Fibroblast of gingiva (primary cell): ENCODE measurements at regions not wholly inside any gene's neighbourhood (a gene's known extent, or its start where the extent isn't known, plus 50 kb on each side); places are given as distances from the start of the nearest gene placed in this dataset.
A peak's percentile ranks its signal among the peaks of the same experiment; 100 is the strongest.

Experiments
- DNase-seq: peaks from one replicate; pipeline ENCODE4 v3.0.0-alpha.2; 2011; ENCODE audit warnings: low read depth

DNA sequence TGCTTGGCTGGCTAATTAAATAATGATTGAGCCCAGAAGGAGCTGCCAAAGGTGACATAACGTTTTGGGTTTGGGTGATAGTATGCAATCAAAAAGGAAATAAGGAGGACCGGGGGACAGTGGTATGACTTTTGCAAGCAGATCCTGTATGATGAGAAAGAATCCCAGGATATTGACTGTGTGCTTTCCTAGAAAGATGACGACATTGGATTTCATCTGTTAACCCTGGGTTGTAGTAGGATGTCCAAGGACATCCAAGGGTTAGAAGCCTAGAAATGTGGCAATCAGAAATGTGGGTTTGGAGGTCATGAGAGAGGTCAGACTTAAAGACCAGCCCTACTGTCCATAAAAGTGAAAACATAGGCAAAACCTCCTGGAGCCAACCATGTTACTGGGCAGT, 50.3 kb upstream of the HMHB1 start:
- DNase-seq: no peak

DNA sequence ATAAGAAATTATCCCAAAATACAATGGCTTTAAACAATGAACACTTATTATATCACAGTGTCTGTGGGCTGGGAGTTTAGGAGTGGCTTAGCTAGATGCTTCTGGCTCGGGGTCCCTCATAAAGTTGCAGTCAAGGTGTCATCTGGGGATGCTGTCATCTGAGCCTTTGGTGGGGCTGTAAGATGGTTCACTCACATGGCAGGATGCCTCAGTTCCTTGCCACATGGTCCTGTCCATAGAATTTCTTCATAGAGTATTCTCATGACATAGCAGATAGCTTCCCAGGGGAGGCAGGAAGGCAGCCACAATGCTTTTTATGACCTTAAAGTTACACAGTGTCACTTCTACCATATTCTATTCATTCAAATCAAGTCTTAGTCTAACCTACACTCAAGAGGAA, 51.2 kb upstream of the HMHB1 start:
- DNase-seq: no peak

- DNase-seq: no peak
Measured at GRCh38 chr5:143760131-143760505, 51.8 kb upstream of the HMHB1 start.

- DNase-seq: peak; percentile 82
Measured at GRCh38 chr5:143759396-143760130, 52.4 kb upstream of the HMHB1 start.

GRCh38 chr5:143758750-143759149, 53.2 kb upstream of the HMHB1 start:
- DNase-seq: peak; percentile 77

GRCh38 chr5:143758015-143758414, 53.9 kb upstream of the HMHB1 start:
- no peak for DNase-seq

GRCh38 chr5:143757116-143757515, 54.8 kb upstream of the HMHB1 start:
- peak; percentile 59 for DNase-seq

DNA sequence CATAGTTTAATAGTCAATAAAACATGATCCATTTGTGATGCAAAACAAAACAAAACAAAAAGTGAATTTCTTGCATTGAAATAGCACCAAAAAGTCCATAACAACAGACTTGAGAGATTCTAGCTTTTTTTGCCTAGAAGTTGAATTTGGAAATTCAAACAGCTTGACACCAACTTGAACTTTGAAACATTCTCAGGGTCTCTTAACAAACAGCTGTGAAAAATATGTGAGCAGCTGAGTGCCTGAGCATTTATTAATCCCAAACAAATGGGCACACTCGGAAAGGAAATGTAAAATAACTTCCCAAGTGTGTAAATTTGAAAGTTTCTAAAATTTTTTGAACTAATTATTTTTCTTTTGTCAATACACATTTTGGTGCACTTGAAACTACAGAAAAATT, 56.0 kb upstream of the HMHB1 start:
- DNase-seq: no peak

GRCh38 chr5:143752165-143752850, 59.7 kb upstream of the HMHB1 start:
- DNase-seq: no peak

DNA sequence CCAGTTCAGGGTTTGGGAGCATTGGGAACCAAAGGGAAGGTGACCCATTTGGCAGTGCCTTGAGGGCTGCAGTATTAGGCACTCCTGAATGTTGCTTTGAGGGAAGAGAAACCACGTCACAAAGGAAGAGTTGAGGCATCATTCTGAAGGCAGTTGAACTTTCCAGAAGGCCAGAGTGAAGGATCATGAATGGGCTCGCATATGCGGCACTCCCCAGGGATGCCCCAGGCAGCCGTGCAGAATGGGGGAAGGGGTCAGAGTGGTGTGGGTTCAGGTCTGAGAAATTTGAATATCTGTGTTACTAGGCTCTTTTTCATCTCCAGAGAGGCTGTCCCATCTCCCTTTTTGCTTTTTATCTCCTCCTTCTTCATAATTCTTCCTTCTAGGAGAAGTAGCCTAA, 60.6 kb upstream of the HMHB1 start:
- DNase-seq: no peak

DNA sequence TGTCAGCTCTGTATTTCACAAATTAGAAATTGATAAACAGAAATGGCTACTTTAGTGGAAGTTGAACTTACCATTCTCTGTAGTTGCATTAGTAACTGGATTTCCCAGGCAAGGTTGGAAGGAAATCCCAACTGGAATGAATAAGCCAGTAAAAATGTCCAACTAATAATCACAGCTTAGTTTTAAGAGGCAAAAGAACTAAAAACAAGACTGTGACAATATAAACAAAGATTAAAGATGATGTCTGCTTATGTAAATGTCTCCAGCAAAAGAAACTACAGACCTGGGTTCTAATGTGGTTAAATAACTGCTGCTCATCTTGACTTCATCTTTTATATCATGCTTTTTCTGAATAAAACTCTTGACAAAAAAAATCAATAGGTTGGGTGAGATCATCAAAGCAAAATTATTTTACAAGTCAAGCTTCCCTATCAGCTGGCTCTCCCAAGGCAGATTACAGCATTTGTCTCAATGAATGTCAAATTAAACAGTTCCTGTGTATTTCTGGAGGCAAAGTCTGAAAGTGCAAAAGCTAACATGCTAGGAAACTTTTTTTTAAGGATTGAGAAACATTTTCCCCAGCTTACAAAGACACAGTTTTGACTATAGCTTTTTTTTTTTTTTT, 62.3 kb upstream of the HMHB1 start:
- no peak for DNase-seq

DNA sequence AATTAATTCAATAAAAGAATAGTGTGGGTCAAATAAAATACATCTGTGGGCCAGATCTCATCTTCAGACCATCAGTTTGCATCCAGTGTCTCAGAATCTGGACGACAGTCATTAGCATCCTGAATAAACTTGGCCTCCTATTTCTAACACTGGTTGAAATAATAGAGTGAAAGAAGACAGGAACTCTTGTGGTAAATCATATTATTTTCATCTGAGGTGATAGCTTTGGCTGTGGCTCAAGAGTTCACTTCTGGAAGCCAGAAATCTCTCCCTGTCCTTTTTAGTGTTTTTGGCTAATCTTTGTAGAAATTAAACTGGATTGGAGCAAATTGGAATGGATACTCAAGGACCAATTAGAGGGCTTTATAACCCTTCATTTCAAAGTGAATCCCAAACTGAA, 63.4 kb upstream of the HMHB1 start:
- DNase-seq: no peak

DNA sequence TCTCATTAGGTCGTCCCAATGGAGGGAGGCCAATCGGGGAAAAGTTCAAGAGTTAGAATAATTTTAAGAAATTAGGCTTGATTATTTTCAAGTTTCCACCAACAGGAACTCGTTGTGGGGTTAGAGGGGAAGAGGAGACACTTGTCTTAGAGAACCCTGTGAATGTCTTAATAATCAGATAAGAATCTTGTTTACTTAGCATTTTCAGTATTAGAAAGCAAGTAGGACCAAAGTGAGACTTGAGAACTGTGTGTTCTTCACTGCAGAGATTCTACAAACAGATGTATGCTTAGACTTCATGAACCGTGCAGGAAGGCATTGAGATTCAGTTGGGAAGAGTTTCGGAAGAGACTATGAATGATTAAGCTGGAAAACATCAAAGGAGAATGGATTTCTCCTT, 69.0 kb upstream of the HMHB1 start:
- DNase-seq: no peak

- no peak for DNase-seq
Measured at GRCh38 chr5:143741421-143741820, 70.5 kb upstream of the HMHB1 start.

DNA sequence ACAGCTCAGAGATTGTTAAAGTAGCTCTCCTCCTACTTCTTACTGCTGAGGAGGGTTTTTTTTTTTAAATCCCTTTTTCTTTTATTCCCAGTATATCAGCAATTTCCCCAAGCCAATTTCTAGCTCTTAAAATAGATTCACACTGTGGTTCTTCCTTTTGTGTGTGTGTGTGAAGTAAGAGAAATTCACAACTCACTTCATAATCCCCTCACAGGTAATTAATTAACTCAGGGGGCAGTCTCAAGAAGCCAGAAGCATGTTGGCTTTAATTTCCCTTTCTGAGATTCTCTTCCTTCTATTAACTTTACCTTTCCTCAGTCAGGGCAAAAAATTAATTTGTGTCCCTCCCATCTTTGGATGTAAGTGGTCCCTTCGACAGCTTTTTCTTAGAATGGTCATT, 71.0 kb upstream of the HMHB1 start:
- DNase-seq: no peak

DNA sequence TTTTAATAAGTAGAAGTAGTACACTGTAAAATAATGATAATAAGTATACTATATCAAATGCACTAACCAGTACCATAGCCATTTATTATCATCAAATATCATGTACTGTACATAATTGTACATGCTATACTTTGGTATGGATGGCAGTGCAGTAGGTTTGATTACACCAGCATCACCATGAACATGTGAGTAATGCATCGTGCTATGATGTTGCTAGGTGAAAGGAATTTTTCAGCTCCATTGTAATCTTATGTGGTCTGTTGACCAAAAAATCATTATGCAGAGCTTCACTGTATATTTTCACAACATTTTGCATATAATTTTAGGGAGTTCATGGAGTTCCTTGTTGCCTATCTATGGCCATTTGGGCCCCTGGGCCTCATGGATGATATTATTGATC, 72.2 kb upstream of the HMHB1 start:
- DNase-seq: no peak

DNA sequence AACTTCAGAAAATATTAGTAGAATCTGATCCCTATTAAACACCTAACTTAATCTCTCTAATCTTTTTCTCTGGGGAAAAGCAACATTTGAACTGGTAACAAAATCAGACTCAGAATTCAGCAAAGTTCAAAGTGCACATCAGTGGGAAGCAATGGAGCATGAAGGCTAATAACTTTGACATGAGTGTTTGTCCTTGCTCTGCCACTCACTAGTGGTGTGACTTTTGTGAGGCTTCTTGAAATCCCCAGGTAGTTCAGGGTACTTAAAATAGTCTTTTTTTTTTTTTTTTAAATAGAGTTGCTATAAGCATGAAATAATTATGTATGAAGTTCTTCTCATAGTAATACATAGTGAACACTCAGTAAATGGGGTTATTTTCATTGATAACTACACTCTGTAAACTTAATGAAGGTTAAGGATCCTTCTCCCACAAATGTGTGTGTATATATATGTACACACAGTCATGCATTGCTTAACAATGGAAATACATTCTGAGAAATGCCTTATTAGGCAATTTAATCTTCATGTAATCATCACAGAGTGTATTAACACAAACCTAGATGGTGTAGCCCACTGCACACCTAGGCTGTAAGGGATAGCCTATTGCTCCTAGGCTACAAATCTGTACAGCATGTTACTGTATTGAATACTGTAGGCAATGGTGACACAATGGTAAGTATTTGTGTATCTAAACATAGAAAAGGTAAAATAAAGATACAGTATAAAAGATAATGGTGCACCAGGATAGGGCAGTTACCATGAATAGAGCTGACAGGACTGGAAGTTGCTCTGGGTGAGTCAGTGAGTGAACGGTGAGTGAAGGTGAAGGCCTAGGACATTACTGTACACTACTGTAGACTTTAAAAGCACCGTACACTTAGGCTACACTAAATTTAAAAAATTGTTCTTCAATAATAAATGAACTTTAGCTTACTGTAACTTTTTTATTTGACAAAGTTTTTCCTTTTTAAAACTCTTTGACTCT, 73.3 kb upstream of the HMHB1 start:
- no peak for DNase-seq

GRCh38 chr5:143737062-143737461, 74.9 kb upstream of the HMHB1 start:
- DNase-seq: no peak

GRCh38 chr5:143734456-143734780, 77.5 kb upstream of the HMHB1 start:
- DNase-seq: no peak

- no peak for DNase-seq
Measured at GRCh38 chr5:143733665-143734455, 78.1 kb upstream of the HMHB1 start.

GRCh38 chr5:143732402-143732801, 79.6 kb upstream of the HMHB1 start:
- DNase-seq: no peak
